OCI-LY7 (cell line): ENCODE measurements at regions not wholly inside any gene's neighbourhood (a gene's known extent, or its start where the extent isn't known, plus 50 kb on each side); places are given as distances from the start of the nearest gene placed in this dataset.

ENCODE experiments used
- EZH2phosphoT487 ChIP-seq: fragments of 200-600 bp; sonication (generic); IDR thresholded peaks from 2 replicates; pipeline ENCODE4 v1.6.1; 2018; ENCODE audit warnings: low read depth, borderline replicate concordance, mild to moderate bottlenecking, mixed run types, antibody characterized with exemption, low read length, moderate library complexity, mixed read lengths
- TF ChIP-seq, protein P1 (sequence below): fragments of 200-600 bp; sonication (generic); conservative IDR thresholded peaks from 2 replicates; pipeline ENCODE4 v1.5.1; 2014; ENCODE audit warnings: mild to moderate bottlenecking, antibody characterized with exemption, low read length, moderate library complexity, mixed read lengths

DNA sequence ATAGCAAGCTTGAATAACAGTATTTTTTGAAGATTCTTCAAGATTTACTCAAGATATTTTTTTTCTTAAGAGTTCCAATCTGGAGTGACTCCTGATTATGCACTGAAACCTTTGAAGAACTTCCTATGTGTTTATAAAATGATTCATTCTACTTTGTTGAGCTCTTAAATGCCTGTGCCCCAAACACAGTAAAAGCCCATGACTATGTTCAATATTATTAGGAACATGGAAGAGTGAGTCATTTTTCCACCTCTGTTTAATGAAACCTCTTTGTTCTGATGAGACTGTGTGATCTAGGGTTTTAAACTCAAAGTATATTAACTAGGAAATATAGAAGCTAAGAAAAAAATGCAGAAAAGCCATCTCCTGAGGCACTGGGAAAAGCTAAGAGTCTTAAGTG is 415.0 kb upstream of the FBXO33 start:
- TF ChIP-seq, protein P1, sequence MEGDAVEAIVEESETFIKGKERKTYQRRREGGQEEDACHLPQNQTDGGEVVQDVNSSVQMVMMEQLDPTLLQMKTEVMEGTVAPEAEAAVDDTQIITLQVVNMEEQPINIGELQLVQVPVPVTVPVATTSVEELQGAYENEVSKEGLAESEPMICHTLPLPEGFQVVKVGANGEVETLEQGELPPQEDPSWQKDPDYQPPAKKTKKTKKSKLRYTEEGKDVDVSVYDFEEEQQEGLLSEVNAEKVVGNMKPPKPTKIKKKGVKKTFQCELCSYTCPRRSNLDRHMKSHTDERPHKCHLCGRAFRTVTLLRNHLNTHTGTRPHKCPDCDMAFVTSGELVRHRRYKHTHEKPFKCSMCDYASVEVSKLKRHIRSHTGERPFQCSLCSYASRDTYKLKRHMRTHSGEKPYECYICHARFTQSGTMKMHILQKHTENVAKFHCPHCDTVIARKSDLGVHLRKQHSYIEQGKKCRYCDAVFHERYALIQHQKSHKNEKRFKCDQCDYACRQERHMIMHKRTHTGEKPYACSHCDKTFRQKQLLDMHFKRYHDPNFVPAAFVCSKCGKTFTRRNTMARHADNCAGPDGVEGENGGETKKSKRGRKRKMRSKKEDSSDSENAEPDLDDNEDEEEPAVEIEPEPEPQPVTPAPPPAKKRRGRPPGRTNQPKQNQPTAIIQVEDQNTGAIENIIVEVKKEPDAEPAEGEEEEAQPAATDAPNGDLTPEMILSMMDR: no peak
- TF ChIP-seq EZH2phosphoT487: no peak
